Endothelial cell of umbilical vein (primary cell): ENCODE measurements at regions not wholly inside any gene's neighbourhood (a gene's known extent, or its start where the extent isn't known, plus 50 kb on each side); places are given as distances from the start of the nearest gene placed in this dataset.

Experiments used
- BruUV-seq: library from RNA; stranded (reverse); fragments of 400-500 nt; replicated peaks from 2 replicates; lab custom pipeline; 2021; lab: Mats Ljungman, UMichigan
- CTCF ChIA-PET: fragments of 300-600, 350-600 bp; sonication (Branson Sonifier 250); formaldehyde crosslinking; loops from one replicate; lab custom pipeline; 2021; ENCODE audit warnings: antibody characterized with exemption, inconsistent platforms; lab: Charles Lee
- POLR2A ChIA-PET: fragments of 300-600, 350-600 bp; sonication (Branson Sonifier 250); formaldehyde crosslinking; loops from one replicate; lab custom pipeline; 2021; ENCODE audit warnings: antibody characterized with exemption, inconsistent platforms; lab: Charles Lee
- DNase-seq: peaks from one replicate; pipeline ENCODE4 v3.0.0-alpha.2; 2011; ENCODE audit warnings: low read depth, low spot score
- FAIRE-seq: peaks from 2 replicates; lab custom pipeline; 2011; peaks lifted over from hg19 to GRCh38; lab: Jason Lieb, UNC
- H2AFZ ChIP-seq: 2 replicates; pipeline ENCODE4 v1.6.0; 2012; ENCODE audit warnings: low read depth, low read length, control low read depth, inconsistent platforms
- H3K27ac ChIP-seq: 2 replicates; pipeline ENCODE4 v1.5.1; 2011; ENCODE audit warnings: low read depth, mild to moderate bottlenecking, control low read depth, low read length, moderate library complexity; ENCODE audit not compliant: insufficient read depth
- H3K27me3 ChIP-seq, 2 experiments: 2 replicates each; pipeline versions ENCODE4 v1.6.0 to v1.6.1; 2011; ENCODE audit warnings: low read length in 2 of 2, mixed read lengths in 1 of 2; ENCODE audit not compliant: control insufficient read depth in 2 of 2, insufficient read depth in 2 of 2
- H3K36me3 ChIP-seq, 2 experiments: 2 replicates in 1 of 2; 3 replicates in 1 of 2; pipeline ENCODE4 v1.5.1; 2011; ENCODE audit warnings: low read length in 2 of 2, mild to moderate bottlenecking in 1 of 2, moderate library complexity in 1 of 2; ENCODE audit not compliant: control insufficient read depth in 2 of 2, insufficient read depth in 2 of 2; ENCODE audit errors: extremely low read depth in 1 of 2
- H3K4me1 ChIP-seq: 3 replicates; pipeline ENCODE4 v1.5.1; 2011; ENCODE audit warnings: mild to moderate bottlenecking, low read length; ENCODE audit not compliant: control insufficient read depth, insufficient read depth; ENCODE audit errors: extremely low read depth
- H3K4me2 ChIP-seq: 2 replicates; pipeline ENCODE4 v1.6.1; 2011; ENCODE audit warnings: low read length, control low read depth, mixed read lengths; ENCODE audit not compliant: insufficient read depth
- H3K4me3 ChIP-seq, 3 experiments: fragments of 200-600 bp in 1 of 3; sonication (generic), shearing (Covaris generic) in 1 of 3; replicated peaks in 1 of 3; 2 replicates each; pipeline ENCODE4 v1.5.1; 2011 to 2016; ENCODE audit warnings: control low read depth in 3 of 3, low read length in 3 of 3, mild to moderate bottlenecking in 2 of 3, inconsistent platforms in 1 of 3, low read depth in 1 of 3, moderate library complexity in 1 of 3; ENCODE audit not compliant: insufficient read depth in 1 of 3
- H3K79me2 ChIP-seq: 2 replicates; pipeline ENCODE4 v1.6.0; 2012; ENCODE audit warnings: low read length, inconsistent platforms; ENCODE audit not compliant: control insufficient read depth, insufficient read depth
- H3K9ac ChIP-seq: replicated peaks from 2 replicates; pipeline ENCODE3; 2011; ENCODE audit warnings: low read length, control low read depth; ENCODE audit not compliant: insufficient read depth; ENCODE audit errors: extremely low read depth
- H3K9me1 ChIP-seq: replicated peaks from 3 replicates; pipeline ENCODE4 v1.6.0; 2011; ENCODE audit warnings: mild to moderate bottlenecking, low read length; ENCODE audit not compliant: control insufficient read depth, insufficient read depth; ENCODE audit errors: extremely low read depth
- H3K9me3 ChIP-seq: replicated peaks from 2 replicates; pipeline ENCODE4 v1.5.1; 2012; ENCODE audit warnings: low read length, inconsistent platforms; ENCODE audit not compliant: control insufficient read depth, insufficient read depth
- H4K20me1 ChIP-seq: replicated peaks from 2 replicates; pipeline ENCODE3; 2011; ENCODE audit warnings: mild to moderate bottlenecking, low read length; ENCODE audit not compliant: control insufficient read depth, insufficient read depth; ENCODE audit errors: extremely low read depth
- CTCF ChIP-seq, 2 donors: IDR thresholded peaks; 1 replicate in 1 of 2; 2 replicates in 1 of 2; pipeline ENCODE4 v1.5.1; 2011; ENCODE audit warnings: low read length in 2 of 2, mild to moderate bottlenecking in 2 of 2, moderate library complexity in 2 of 2, control low read depth in 1 of 2, inconsistent platforms in 1 of 2, low read depth in 1 of 2; ENCODE audit not compliant: insufficient read depth in 1 of 2; ENCODE audit errors: extremely low read depth in 1 of 2
- EZH2 ChIP-seq: IDR thresholded peaks from 2 replicates; pipeline ENCODE4 v1.6.1; 2012; ENCODE audit warnings: borderline replicate concordance, low read depth, mild to moderate bottlenecking, moderate library complexity, low read length, inconsistent platforms; ENCODE audit not compliant: severe bottlenecking
- FOS ChIP-seq: IDR thresholded peaks from 2 replicates; pipeline ENCODE4 v1.6.1; 2011; ENCODE audit warnings: mild to moderate bottlenecking, low read length, moderate library complexity, borderline replicate concordance; ENCODE audit not compliant: insufficient read depth
- GATA2 ChIP-seq: IDR thresholded peaks from 2 replicates; pipeline ENCODE4 v1.7.0; 2011; ENCODE audit warnings: low read depth, mild to moderate bottlenecking, moderate library complexity, mixed read lengths, low read length; ENCODE audit not compliant: insufficient read length, insufficient read depth
- JUN ChIP-seq: IDR thresholded peaks from 2 replicates; pipeline ENCODE4 v1.6.1; 2011; ENCODE audit warnings: borderline replicate concordance, low read depth; ENCODE audit not compliant: insufficient read length, insufficient read depth
- MYC ChIP-seq: IDR thresholded peaks from one replicate; pipeline ENCODE4 v1.6.1; 2011; ENCODE audit warnings: mild to moderate bottlenecking, low read depth, low read length
- POLR2A ChIP-seq: IDR thresholded peaks from 2 replicates; pipeline ENCODE4 v1.6.1; 2012; ENCODE audit warnings: low read depth, mild to moderate bottlenecking, control low read depth, low read length
- POLR2AphosphoS5 ChIP-seq: IDR thresholded peaks from 2 replicates; pipeline ENCODE4 v1.6.1; 2012; ENCODE audit warnings: low read depth, mild to moderate bottlenecking, control low read depth, low read length, moderate library complexity; ENCODE audit not compliant: insufficient read depth
- dilution Hi-C: fragments of 300-500 bp; cut with MboI; formaldehyde crosslinking; loops from one replicate; pipeline ENCODE4 v1.15.0; 2019; ENCODE audit warnings: low sequenced_read_pairs; ENCODE audit not compliant: extremely low pct_ligation_motif_present
- intact Hi-C: fragments of 100-400 bp; cut with micrococcal nuclease; formaldehyde crosslinking; loops from one replicate; pipeline ENCODE4 v1.10.0; 2022
- TF ChIP-seq, protein P1 (sequence below): IDR thresholded peaks from 2 replicates; pipeline ENCODE4 v1.6.1; 2011; ENCODE audit not compliant: insufficient read depth, insufficient read length

- intact Hi-C loops (no loop called here), dilution Hi-C loops (no loop called here)
- POLR2A ChIA-PET = no interaction called here
- TF ChIP-seq JUN (no peak), POLR2AphosphoS5 (no peak), POLR2A (no peak), CTCF (IDR thresholded peaks at IDR 0.05; ENCODE audit: extremely low read depth in 1 of 2, insufficient read depth in 1 of 2, low read depth in 1 of 2, low read length in 2 of 2) (no peak), MYC (no peak), FOS (no peak), EZH2 (no peak), GATA2 (no peak)
- TF ChIP-seq, protein P1, sequence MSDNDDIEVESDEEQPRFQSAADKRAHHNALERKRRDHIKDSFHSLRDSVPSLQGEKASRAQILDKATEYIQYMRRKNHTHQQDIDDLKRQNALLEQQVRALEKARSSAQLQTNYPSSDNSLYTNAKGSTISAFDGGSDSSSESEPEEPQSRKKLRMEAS = no peak
- no peaks in the 10 kb centered on the region for H3K27me3 ChIP-seq
- CTCF ChIA-PET = no interaction called here
- no peaks in the 10 kb centered on the region for H3K36me3 ChIP-seq
- H3K4me1 ChIP-seq = no peaks in the 10 kb centered on the region
- no peaks in the 10 kb centered on the region for H3K9me3 ChIP-seq
- no peaks in the 10 kb centered on the region for H3K79me2 ChIP-seq
- FAIRE-seq (no peak), DNase-seq (no peak)
- H3K9me1 ChIP-seq = no peaks in the 10 kb centered on the region
- no peak overlapping the region for H3K4me3 ChIP-seq
- no peak overlapping the region for H3K27ac ChIP-seq
- no peaks in the 10 kb centered on the region for H4K20me1 ChIP-seq
- H2AFZ ChIP-seq = no peak overlapping the region
- no peak overlapping the region for H3K9ac ChIP-seq
- BruUV-seq = no TSS peak
- no peak overlapping the region for H3K4me2 ChIP-seq
Observed at GRCh38 chr7:108838198-108838597, 268.5 kb downstream of the DNAJB9 start.
